Caco-2 (cell line): ENCODE measurements at regions not wholly inside any gene's neighbourhood (a gene's known extent, or its start where the extent isn't known, plus 50 kb on each side); places are given as distances from the start of the nearest gene placed in this dataset.

Experiments
- BruUV-seq: library from RNA; stranded (reverse); fragments of 400-500 nt; replicated peaks from 2 replicates; lab custom pipeline; 2021; lab: Mats Ljungman, UMichigan
- CTCF ChIA-PET: fragments of 300-600 bp; sonication (Branson Sonifier 250); formaldehyde crosslinking; loops from one replicate; lab custom pipeline; 2022; ENCODE audit warnings: antibody characterized with exemption; lab: Charles Lee
- POLR2A ChIA-PET: fragments of 300-600 bp; sonication (Branson Sonifier 250); formaldehyde crosslinking; loops from one replicate; lab custom pipeline; 2022; ENCODE audit warnings: antibody characterized with exemption; lab: Charles Lee
- DNase-seq, 2 experiments: peaks; one replicate each; pipeline versions ENCODE4 v3.0.0 to v3.0.0-alpha.2; 2020 to 2022
- H3K27me3 ChIP-seq: replicated peaks from 2 replicates; pipeline ENCODE4 v1.6.0; 2011; ENCODE audit warnings: low read length; ENCODE audit not compliant: control insufficient read depth, insufficient read depth
- H3K36me3 ChIP-seq: 2 replicates; pipeline ENCODE4 v1.5.1; 2011; ENCODE audit warnings: low read length; ENCODE audit not compliant: control insufficient read depth, insufficient read depth
- H3K4me1 ChIP-seq: fragments of 250-450 bp; sonication (Bioruptor Pico); 2 replicates; pipeline ENCODE4 v1.5.1; 2020; ENCODE audit warnings: mild to moderate bottlenecking
- H3K4me3 ChIP-seq: 2 replicates; pipeline ENCODE4 v1.5.1; 2011; ENCODE audit warnings: low read depth, mild to moderate bottlenecking, control low read depth, low read length
- H3K9me3 ChIP-seq: fragments of 250-450 bp; sonication (Bioruptor Pico); 2 replicates; pipeline ENCODE4 v1.5.1; 2020; ENCODE audit warnings: mild to moderate bottlenecking, moderate library complexity
- H3K27ac Mint-ChIP-seq: one replicate; pipeline ENCODE4 v1.8.0; 2022; ENCODE audit warnings: mixed read lengths; ENCODE audit not compliant: unreplicated experiment
- H3K27me3 Mint-ChIP-seq: one replicate; pipeline ENCODE4 v1.8.0; 2022; ENCODE audit warnings: mixed read lengths; ENCODE audit not compliant: insufficient read depth, unreplicated experiment
- H3K36me3 Mint-ChIP-seq: one replicate; pipeline ENCODE4 v1.8.0; 2022; ENCODE audit warnings: mild to moderate bottlenecking, mixed read lengths; ENCODE audit not compliant: insufficient read depth, unreplicated experiment
- H3K4me1 Mint-ChIP-seq: one replicate; pipeline ENCODE4 v1.8.0; 2022; ENCODE audit warnings: low read depth, mixed read lengths; ENCODE audit not compliant: unreplicated experiment
- H3K4me3 Mint-ChIP-seq: one replicate; pipeline ENCODE4 v1.8.0; 2022; ENCODE audit warnings: mild to moderate bottlenecking, moderate library complexity, mixed read lengths; ENCODE audit not compliant: unreplicated experiment
- H3K9me3 Mint-ChIP-seq: one replicate; pipeline ENCODE4 v1.8.0; 2022; ENCODE audit warnings: mixed read lengths; ENCODE audit not compliant: unreplicated experiment
- intact Hi-C: fragments of 100-400 bp; cut with micrococcal nuclease; formaldehyde crosslinking; loops from one replicate; pipeline ENCODE4 v1.10.0; 2022; ENCODE audit not compliant: unreplicated experiment
- TF ChIP-seq, protein P1 (sequence below), 2 experiments: fragments of 200-600 bp in 1 of 2; IDR thresholded peaks; 1 replicate in 1 of 2; 2 replicates in 1 of 2; pipeline versions ENCODE4 v1.5.1 to v1.8.0; 2011 to 2022; ENCODE audit warnings: antibody characterized with exemption in 1 of 2, control low read depth in 1 of 2, inconsistent platforms in 1 of 2, low read depth in 1 of 2, low read length in 1 of 2, mild to moderate bottlenecking in 1 of 2, moderate library complexity in 1 of 2; ENCODE audit not compliant: insufficient read depth in 1 of 2, severe bottlenecking in 1 of 2, unreplicated experiment in 1 of 2

DNA sequence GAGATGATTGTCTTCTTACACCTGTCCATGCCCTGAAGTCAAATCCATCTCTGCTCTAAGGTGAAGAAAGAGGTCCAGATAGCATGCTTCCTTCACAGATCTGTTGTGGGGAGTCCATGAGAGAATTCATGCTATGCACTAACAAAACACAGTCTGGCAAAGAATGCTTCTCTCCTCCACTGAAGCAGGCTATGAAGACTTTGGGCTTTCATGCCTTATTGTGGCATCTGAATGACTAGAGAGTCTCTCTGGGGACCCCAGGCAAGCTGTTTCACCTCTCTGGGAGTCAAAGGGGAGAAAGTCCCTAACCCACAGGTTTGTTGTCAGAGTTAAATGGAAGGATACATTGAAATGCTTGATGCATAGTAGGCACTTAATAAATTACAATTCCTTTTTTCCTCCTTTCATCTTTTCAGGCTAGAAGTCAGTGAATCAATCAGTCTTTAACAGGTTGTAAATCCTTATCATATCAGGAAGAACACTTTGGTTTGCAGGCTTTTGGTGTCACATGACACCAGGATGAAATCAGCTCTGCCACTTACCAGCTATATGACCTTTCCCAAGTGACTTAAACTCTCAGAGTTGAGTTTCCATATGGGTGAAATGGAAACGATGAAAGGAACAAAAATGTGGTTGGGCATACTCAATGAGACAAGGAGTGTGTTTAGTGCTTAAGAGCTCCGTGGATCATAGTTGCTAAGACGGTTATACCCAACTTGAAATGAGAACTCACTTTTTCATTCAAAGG, 200.1 kb upstream of the DAB1 start:
- DNase-seq: no peak
- BruUV-seq: no TSS peak
- peaks cover 8% of the 10 kb centered on the region for H3K4me1 Mint-ChIP-seq
- no peaks in the 10 kb centered on the region for H3K36me3 Mint-ChIP-seq
- ChIA-PET CTCF (no interaction called here), POLR2A (no interaction called here)
- no peak overlapping the region for H3K4me3 Mint-ChIP-seq
- Histone ChIP-seq H3K4me1 (peaks cover 5% of the 10 kb centered on the region; the same call in 1 of the 2 replicates), H3K36me3 (no peaks in the 10 kb centered on the region), H3K4me3 (no peak overlapping the region), H3K27me3 (no peaks in the 10 kb centered on the region), H3K9me3 (no peaks in the 10 kb centered on the region)
- TF ChIP-seq, protein P1, sequence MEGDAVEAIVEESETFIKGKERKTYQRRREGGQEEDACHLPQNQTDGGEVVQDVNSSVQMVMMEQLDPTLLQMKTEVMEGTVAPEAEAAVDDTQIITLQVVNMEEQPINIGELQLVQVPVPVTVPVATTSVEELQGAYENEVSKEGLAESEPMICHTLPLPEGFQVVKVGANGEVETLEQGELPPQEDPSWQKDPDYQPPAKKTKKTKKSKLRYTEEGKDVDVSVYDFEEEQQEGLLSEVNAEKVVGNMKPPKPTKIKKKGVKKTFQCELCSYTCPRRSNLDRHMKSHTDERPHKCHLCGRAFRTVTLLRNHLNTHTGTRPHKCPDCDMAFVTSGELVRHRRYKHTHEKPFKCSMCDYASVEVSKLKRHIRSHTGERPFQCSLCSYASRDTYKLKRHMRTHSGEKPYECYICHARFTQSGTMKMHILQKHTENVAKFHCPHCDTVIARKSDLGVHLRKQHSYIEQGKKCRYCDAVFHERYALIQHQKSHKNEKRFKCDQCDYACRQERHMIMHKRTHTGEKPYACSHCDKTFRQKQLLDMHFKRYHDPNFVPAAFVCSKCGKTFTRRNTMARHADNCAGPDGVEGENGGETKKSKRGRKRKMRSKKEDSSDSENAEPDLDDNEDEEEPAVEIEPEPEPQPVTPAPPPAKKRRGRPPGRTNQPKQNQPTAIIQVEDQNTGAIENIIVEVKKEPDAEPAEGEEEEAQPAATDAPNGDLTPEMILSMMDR (IDR thresholded peaks at IDR 0.05; ENCODE audit: insufficient read depth in 1 of 2, low read depth in 1 of 2, low read length in 1 of 2, severe bottlenecking in 1 of 2, unreplicated experiment in 1 of 2): no peak
- no peaks in the 10 kb centered on the region for H3K9me3 Mint-ChIP-seq
- no peaks in the 10 kb centered on the region for H3K27me3 Mint-ChIP-seq
- H3K27ac Mint-ChIP-seq: no peak overlapping the region
- intact Hi-C loops: no loop called here

DNA sequence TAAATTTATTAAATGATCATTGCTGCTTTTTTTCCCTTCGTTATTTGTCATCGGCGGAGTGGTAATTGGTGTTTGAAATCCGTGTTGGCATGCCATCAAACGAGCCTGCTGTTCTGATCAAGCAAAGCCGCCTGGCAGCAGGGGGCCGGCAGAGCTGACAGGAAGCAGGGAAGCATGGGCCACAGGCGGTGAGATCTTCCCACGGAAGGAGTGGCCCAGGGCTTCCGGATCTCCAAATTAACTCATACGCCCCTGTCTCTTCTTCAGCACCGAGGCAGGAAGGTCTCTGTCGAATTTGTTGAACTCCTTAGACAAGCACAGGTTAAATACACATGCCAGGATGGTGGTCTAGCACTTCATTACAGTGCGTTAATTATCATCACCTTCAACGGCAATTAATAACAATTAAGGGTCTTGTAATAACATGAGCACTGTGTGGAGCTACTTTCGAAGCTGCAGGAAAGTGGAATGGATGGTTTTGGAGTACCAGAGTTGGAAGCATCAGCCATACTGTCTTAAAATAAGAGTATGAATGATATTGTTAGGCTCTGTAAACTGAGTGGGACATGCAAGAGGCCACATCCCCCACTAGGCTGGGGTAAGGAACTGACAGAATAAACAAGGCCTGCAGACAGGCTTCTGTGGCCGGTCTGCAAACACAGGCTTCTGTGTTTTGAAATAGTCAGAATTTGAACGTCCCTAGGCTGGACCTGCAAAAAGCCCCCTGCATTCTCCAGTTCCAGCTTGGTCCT, 199.4 kb upstream of the DAB1 start:
- intact Hi-C loops: no loop called here
- TF ChIP-seq, protein P1 (IDR thresholded peaks at IDR 0.05; ENCODE audit: insufficient read depth in 1 of 2, low read depth in 1 of 2, low read length in 1 of 2, severe bottlenecking in 1 of 2, unreplicated experiment in 1 of 2): peak in 1 of 2 experiments; percentile 3
- BruUV-seq: no TSS peak
- Mint-ChIP-seq H3K27ac (no peak overlapping the region), H3K4me1 (peaks cover 8% of the 10 kb centered on the region), H3K36me3 (no peaks in the 10 kb centered on the region), H3K27me3 (no peaks in the 10 kb centered on the region), H3K4me3 (no peak overlapping the region), H3K9me3 (no peaks in the 10 kb centered on the region)
- Histone ChIP-seq H3K36me3 (no peaks in the 10 kb centered on the region), H3K4me3 (no peak overlapping the region), H3K4me1 (peaks cover 5% of the 10 kb centered on the region; the same call in 1 of the 2 replicates), H3K27me3 (no peaks in the 10 kb centered on the region), H3K9me3 (no peaks in the 10 kb centered on the region)
- ChIA-PET CTCF (no interaction called here), POLR2A (no interaction called here)
- DNase-seq: no peak

DNA sequence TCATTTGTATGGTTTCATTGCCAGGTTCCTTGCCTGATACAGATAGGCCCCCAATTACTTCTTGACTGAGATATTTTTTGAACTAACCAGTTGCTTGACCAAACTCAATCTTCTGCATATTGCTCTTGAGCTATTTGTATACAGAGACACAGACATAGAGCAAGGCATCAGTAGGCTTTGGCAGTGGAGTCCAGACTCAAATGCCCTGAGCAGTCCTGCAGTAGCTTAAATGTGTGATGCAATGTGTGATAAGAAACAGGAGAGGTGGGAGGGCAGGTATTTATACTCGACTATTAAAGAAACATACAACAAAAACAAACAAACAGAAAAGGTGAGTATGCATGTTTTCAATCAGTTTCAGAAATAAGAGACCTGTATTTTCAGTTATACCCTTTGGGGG, 197.9 kb upstream of the DAB1 start:
- TF ChIP-seq, protein P1 (IDR thresholded peaks at IDR 0.05; ENCODE audit: insufficient read depth in 1 of 2, low read depth in 1 of 2, low read length in 1 of 2, severe bottlenecking in 1 of 2, unreplicated experiment in 1 of 2): no peak
- POLR2A ChIA-PET: no interaction called here
- Histone ChIP-seq H3K27me3 (no peaks in the 10 kb centered on the region), H3K4me1 (peaks cover 5% of the 10 kb centered on the region; the same call in 1 of the 2 replicates), H3K9me3 (no peaks in the 10 kb centered on the region), H3K4me3 (no peak overlapping the region), H3K36me3 (no peaks in the 10 kb centered on the region)
- no peak for DNase-seq
- Mint-ChIP-seq H3K4me3 (no peak overlapping the region), H3K4me1 (peaks cover 8% of the 10 kb centered on the region), H3K36me3 (no peaks in the 10 kb centered on the region), H3K27me3 (no peaks in the 10 kb centered on the region), H3K9me3 (no peaks in the 10 kb centered on the region), H3K27ac (no peak overlapping the region)
- CTCF ChIA-PET: no interaction called here
- BruUV-seq: no TSS peak
- intact Hi-C loops: no loop called here
